Uterus (tissue), 3 donors: ENCODE measurements at regions not wholly inside any gene's neighbourhood (a gene's known extent, or its start where the extent isn't known, plus 50 kb on each side); places are given as distances from the start of the nearest gene placed in this dataset.

Source experiments
- DNase-seq, 2 donors: peaks; one replicate each; pipeline ENCODE4 v3.0.0-alpha.2; 2019 to 2020
- H3K27ac ChIP-seq, 2 donors: fragments of 200-600 bp; sonication (generic); 1 replicate in 1 of 2; 2 replicates in 1 of 2; pipeline ENCODE4 v1.5.1; 2016 to 2018
- H3K27me3 ChIP-seq, 2 donors: fragments of 200-600 bp; sonication (generic); one replicate each; pipeline ENCODE4 v1.5.1; 2018 to 2019; ENCODE audit warnings: control low read depth in 1 of 2
- H3K36me3 ChIP-seq, 2 donors: fragments of 200-600 bp; sonication (generic); one replicate each; pipeline ENCODE4 v1.5.1; 2019; ENCODE audit warnings: control low read depth in 1 of 2
- H3K4me1 ChIP-seq, 2 donors: fragments of 200-600 bp; sonication (generic); one replicate each; pipeline ENCODE4 v1.5.1; 2018 to 2019; ENCODE audit warnings: control low read depth in 1 of 2
- H3K4me3 ChIP-seq, 2 donors: fragments of 200-600 bp; sonication (generic); 1 replicate in 1 of 2; 2 replicates in 1 of 2; pipeline ENCODE4 v1.5.1; 2018 to 2019; ENCODE audit warnings: mild to moderate bottlenecking in 1 of 2
- H3K9me3 ChIP-seq, 2 donors: fragments of 200-600 bp; sonication (generic); one replicate each; pipeline ENCODE4 v1.5.1; 2019; ENCODE audit warnings: control low read depth in 1 of 2
- CTCF ChIP-seq, 4 experiments: fragments of 200-600 bp in 2 of 4; fragments of 450-650 bp in 2 of 4; sonication (generic) in 2 of 4; IDR thresholded peaks; one replicate each; pipeline ENCODE4 v1.5.1; 2016 to 2019; ENCODE audit warnings: antibody characterized with exemption in 4 of 4, mild to moderate bottlenecking in 2 of 4, moderate library complexity in 1 of 4
- POLR2A ChIP-seq, 2 donors: fragments of 450-650 bp; IDR thresholded peaks; one replicate each; pipeline ENCODE4 v1.6.1; 2016; ENCODE audit warnings: antibody characterized with exemption in 2 of 2, mild to moderate bottlenecking in 1 of 2, moderate library complexity in 1 of 2
- intact Hi-C: fragments of 100-400 bp; cut with DNase I; formaldehyde crosslinking; loops from one replicate; pipeline ENCODE4 v1.15.1; 2023; ENCODE audit warnings: low total_unique reads
- donor health status: DM: yes; HTN: yes; CAD: no.

DNA sequence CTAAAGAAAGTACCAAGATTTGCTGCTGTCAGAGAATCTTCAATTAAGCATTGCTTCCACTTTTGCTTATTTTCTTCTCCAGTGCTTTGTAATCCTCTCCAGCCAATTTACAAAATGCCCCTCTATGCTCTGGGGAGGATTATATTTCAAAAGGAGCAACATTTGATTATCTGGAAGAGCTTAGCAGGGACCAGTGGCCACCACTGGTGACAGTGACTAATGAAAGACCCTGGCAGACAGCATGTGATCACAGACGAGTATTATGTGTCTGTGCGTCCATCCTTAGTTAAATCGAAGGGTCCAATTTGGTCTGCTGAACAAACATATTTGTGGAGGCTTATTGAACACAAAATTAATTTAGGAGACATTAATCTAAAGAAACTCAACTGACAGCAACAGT lies 152.6 kb downstream of the ZNF621 start:
- Histone ChIP-seq H3K9me3 (no peaks in the 10 kb centered on the region), H3K27ac (no peak overlapping the region), H3K27me3 (no peaks in the 10 kb centered on the region), H3K4me1 (no peaks in the 10 kb centered on the region), H3K36me3 (no peaks in the 10 kb centered on the region), H3K4me3 (no peak overlapping the region)
- DNase-seq: no peak
- intact Hi-C loops: no loop called here
- TF ChIP-seq CTCF (IDR thresholded peaks at IDR 0.05) (no peak), POLR2A (IDR thresholded peaks at IDR 0.05) (no peak)

DNA sequence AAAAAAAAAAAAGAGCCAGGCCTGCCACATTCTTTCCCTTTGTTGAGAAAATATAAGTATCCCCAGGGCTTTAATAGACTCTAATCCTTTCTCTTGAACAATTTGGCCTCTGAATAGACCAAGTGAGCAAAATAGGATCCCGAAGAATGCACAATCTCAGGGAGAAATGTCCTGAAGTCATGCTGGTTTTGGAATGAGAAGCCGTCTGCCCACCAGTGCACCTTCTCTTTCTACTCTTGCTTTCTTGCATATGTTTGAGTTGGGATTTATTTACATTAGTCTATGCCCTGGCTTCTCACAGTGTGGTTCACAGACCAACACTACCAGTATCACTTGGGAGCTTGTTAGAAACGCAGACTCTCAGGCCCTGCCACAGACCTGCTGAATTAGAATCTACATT lies 153.0 kb downstream of the ZNF621 start:
- Histone ChIP-seq H3K9me3 (no peaks in the 10 kb centered on the region), H3K27ac (no peak overlapping the region), H3K4me1 (no peaks in the 10 kb centered on the region), H3K36me3 (no peaks in the 10 kb centered on the region), H3K27me3 (no peaks in the 10 kb centered on the region), H3K4me3 (no peak overlapping the region)
- TF ChIP-seq POLR2A (IDR thresholded peaks at IDR 0.05): no peak
- no peak for TF ChIP-seq CTCF (IDR thresholded peaks at IDR 0.05)
- intact Hi-C loops: no loop called here
- DNase-seq: no peak

GRCh38 chr3:40679290-40679689 lies 154.5 kb downstream of the ZNF621 start:
- H3K4me1 ChIP-seq: no peaks in the 10 kb centered on the region
- H3K36me3 ChIP-seq: no peaks in the 10 kb centered on the region
- no peak overlapping the region for H3K4me3 ChIP-seq
- intact Hi-C loops: no loop called here
- no peak for DNase-seq
- no peaks in the 10 kb centered on the region for H3K27me3 ChIP-seq
- TF ChIP-seq POLR2A (IDR thresholded peaks at IDR 0.05) (no peak), CTCF (IDR thresholded peaks at IDR 0.05) (no peak)
- no peak overlapping the region for H3K27ac ChIP-seq
- H3K9me3 ChIP-seq: no peaks in the 10 kb centered on the region

DNA sequence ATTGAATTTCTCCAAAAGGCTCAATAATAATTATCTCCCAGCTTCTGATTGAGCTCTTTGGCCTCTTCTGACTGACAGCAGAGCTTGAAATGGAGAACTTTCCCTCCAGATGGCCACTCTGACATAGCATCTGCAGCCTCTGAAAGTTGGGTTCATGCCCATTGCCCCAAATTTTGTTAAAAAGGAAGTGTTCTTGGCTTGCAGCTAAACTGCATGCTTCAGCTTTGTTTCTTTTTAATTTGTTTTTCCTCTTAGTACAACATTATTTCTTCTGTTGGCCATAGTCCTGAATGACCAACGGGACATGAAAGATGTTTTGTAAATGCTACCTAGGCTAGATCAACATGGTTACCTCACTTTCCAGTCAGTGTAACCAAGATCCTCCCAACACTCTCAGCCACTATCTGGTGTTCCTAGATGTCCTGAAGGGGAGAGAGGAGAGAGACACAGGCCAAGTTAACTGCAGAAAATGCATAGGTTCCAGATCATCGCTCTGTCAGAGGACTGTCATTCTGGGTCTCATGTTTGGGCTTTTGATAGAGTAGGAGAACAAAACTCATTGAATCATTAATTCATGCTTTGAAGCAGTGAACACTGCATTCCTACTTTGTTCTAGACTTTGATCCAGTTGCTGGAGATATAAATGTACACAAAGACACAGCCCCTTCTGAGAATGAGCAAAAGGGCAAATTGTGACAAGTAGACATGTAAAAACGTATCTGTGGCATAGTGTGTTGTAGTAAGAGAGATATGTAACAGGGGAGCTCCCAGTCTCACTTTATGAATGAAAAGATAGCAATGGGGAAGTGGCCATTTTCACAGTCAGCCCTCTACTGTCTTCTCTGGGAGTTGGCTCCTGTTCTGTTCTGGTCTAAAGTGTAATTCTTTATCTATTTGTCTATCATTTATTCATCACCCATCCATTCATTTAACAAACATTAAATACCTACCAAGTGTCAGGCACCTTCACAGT lies 156.2 kb downstream of the ZNF621 start:
- intact Hi-C loops: no loop called here
- H3K9me3 ChIP-seq: no peaks in the 10 kb centered on the region
- H3K4me3 ChIP-seq: no peak overlapping the region
- no peaks in the 10 kb centered on the region for H3K4me1 ChIP-seq
- no peak for TF ChIP-seq POLR2A (IDR thresholded peaks at IDR 0.05)
- TF ChIP-seq CTCF (IDR thresholded peaks at IDR 0.05): no peak
- H3K27me3 ChIP-seq: no peaks in the 10 kb centered on the region
- no peaks in the 10 kb centered on the region for H3K36me3 ChIP-seq
- no peak for DNase-seq
- no peak overlapping the region for H3K27ac ChIP-seq

GRCh38 chr3:40681658-40682055 lies 156.9 kb downstream of the ZNF621 start:
- no peak overlapping the region for H3K27ac ChIP-seq
- no peaks in the 10 kb centered on the region for H3K9me3 ChIP-seq
- H3K36me3 ChIP-seq: no peaks in the 10 kb centered on the region
- no peaks in the 10 kb centered on the region for H3K27me3 ChIP-seq
- H3K4me3 ChIP-seq: no peak overlapping the region
- intact Hi-C loops: no loop called here
- TF ChIP-seq POLR2A (IDR thresholded peaks at IDR 0.05) (no peak), CTCF (IDR thresholded peaks at IDR 0.05) (no peak)
- DNase-seq: no peak
- no peaks in the 10 kb centered on the region for H3K4me1 ChIP-seq
